HEK293T (cell line): ENCODE measurements at regions not wholly inside any gene's neighbourhood (a gene's known extent, or its start where the extent isn't known, plus 50 kb on each side); places are given as distances from the start of the nearest gene placed in this dataset.
"Not testable (repeated sequence)": the region's sequence is repeated elsewhere in the genome, so short reads cannot be mapped to it uniquely, and the experiment has no call there.

Experiments
- CTCF ChIA-PET: fragments of 350-600 bp; formaldehyde crosslinking; extraction: SDS; loops from one replicate; lab custom pipeline; 2021; ENCODE audit warnings: antibody characterized with exemption, inconsistent platforms; lab: Yijun Ruan, JAX
- POLR2A ChIA-PET: fragments of 350-600 bp; formaldehyde crosslinking; extraction: SDS; loops from one replicate; lab custom pipeline; 2020; ENCODE audit warnings: antibody characterized with exemption, inconsistent platforms; lab: Yijun Ruan, JAX
- DNase-seq: peaks from one replicate; pipeline ENCODE4 v3.0.0; 2012; ENCODE audit warnings: mixed read lengths; ENCODE audit errors: extremely low spot score
- ARNT ChIP-seq: fragments of 450-650 bp; IDR thresholded peaks from 2 replicates; pipeline ENCODE4 v1.6.1; 2017; ENCODE audit warnings: mild to moderate bottlenecking
- BHLHE40 ChIP-seq: fragments of 450-650 bp; IDR thresholded peaks from 2 replicates; pipeline ENCODE4 v1.6.1; 2016; ENCODE audit warnings: mild to moderate bottlenecking, moderate library complexity, borderline replicate concordance
- CTBP1 ChIP-seq: fragments of 450-650 bp; IDR thresholded peaks from 2 replicates; pipeline ENCODE4 v1.6.1; 2016; ENCODE audit warnings: borderline replicate concordance
- ELF4 ChIP-seq: fragments of 450-650 bp; IDR thresholded peaks from 2 replicates; pipeline ENCODE4 v1.6.1; 2017; ENCODE audit warnings: antibody characterized with exemption
- FOXA1 ChIP-seq: fragments of 450-650 bp; IDR thresholded peaks from 2 replicates; pipeline ENCODE4 v1.6.1; 2016; ENCODE audit warnings: mild to moderate bottlenecking
- FOXK2 ChIP-seq: fragments of 450-650 bp; IDR thresholded peaks from 2 replicates; pipeline ENCODE4 v1.6.1; 2016; ENCODE audit warnings: mild to moderate bottlenecking
- FOXM1 ChIP-seq: fragments of 450-650 bp; IDR thresholded peaks from 2 replicates; pipeline ENCODE4 v1.6.1; 2017; ENCODE audit warnings: mild to moderate bottlenecking, borderline replicate concordance
- HDGF ChIP-seq: fragments of 450-650 bp; IDR thresholded peaks from 2 replicates; pipeline ENCODE4 v1.6.1; 2017; ENCODE audit warnings: antibody characterized with exemption, borderline replicate concordance
- L3MBTL2 ChIP-seq: fragments of 450-650 bp; conservative IDR thresholded peaks from 2 replicates; pipeline ENCODE4 v1.6.1; 2016; ENCODE audit warnings: mild to moderate bottlenecking
- LEF1 ChIP-seq: fragments of 450-650 bp; IDR thresholded peaks from 2 replicates; pipeline ENCODE4 v1.6.1; 2017; ENCODE audit warnings: mild to moderate bottlenecking, borderline replicate concordance
- NFRKB ChIP-seq: fragments of 450-650 bp; IDR thresholded peaks from 2 replicates; pipeline ENCODE4 v1.6.1; 2016; ENCODE audit warnings: mild to moderate bottlenecking, moderate library complexity
- SP1 ChIP-seq: fragments of 450-650 bp; IDR thresholded peaks from 2 replicates; pipeline ENCODE4 v1.6.1; 2017
- SUZ12 ChIP-seq: fragments of 450-650 bp; IDR thresholded peaks from 2 replicates; pipeline ENCODE4 v1.6.1; 2016; ENCODE audit warnings: mild to moderate bottlenecking
- TARDBP ChIP-seq: fragments of 450-650 bp; IDR thresholded peaks from 2 replicates; pipeline ENCODE4 v1.6.1; 2016
- ZNF384 ChIP-seq: fragments of 450-650 bp; IDR thresholded peaks from 2 replicates; pipeline ENCODE4 v1.6.1; 2016
- TF ChIP-seq, protein P1 (sequence below): fragments of 450-650 bp; IDR thresholded peaks from 2 replicates; pipeline ENCODE4 v1.6.1; 2016

GRCh38 chr14:106166650-106167204 lies 640.3 kb downstream of the TMEM121 start:
- no peak for TF ChIP-seq FOXA1
- TF ChIP-seq FOXM1, result no peak
- no peak for TF ChIP-seq ELF4
- TF ChIP-seq BHLHE40, result no peak
- TF ChIP-seq TARDBP, result no peak
- TF ChIP-seq FOXK2, result no peak
- no peak for TF ChIP-seq CTBP1
- no peak for TF ChIP-seq ARNT
- TF ChIP-seq NFRKB, result no peak
- TF ChIP-seq SP1, result no peak
- TF ChIP-seq SUZ12, result no peak
- no peak for TF ChIP-seq ZNF384
- no peak for TF ChIP-seq L3MBTL2
- no peak for TF ChIP-seq LEF1
- no peak for TF ChIP-seq HDGF
- no peak for DNase-seq
- POLR2A ChIA-PET, result no interaction called here
- CTCF ChIA-PET, result no interaction called here

GRCh38 chr14:106170163-106170658 lies 643.8 kb downstream of the TMEM121 start:
- CTCF ChIA-PET, DNase-seq, POLR2A ChIA-PET: not testable (repeated sequence)

DNA sequence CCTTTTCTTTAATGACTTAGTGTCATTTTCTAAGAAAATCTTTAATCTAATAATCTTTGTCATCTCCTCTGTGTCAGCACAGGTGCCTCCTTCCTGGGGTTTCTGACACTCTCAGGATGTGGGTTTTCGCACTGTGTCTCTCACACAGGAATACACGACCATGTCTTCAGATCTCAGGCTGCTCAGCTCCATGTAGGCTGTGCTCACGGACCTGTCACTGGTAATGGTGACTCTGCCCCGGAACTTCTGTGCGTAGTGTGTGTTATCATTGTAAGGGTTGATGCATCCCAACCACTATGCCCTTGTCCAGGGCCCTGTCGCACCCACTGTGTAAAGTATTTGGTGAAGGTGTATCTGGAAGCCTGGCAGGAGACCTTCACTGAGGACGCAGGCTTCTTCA lies 647.8 kb downstream of the TMEM121 start:
- CTCF ChIA-PET, result no interaction called here
- TF ChIP-seq TARDBP (no peak), HDGF (no peak), LEF1 (no peak), SUZ12 (no peak), FOXA1 (no peak), CTBP1 (no peak), ZNF384 (no peak), SP1 (no peak), ELF4 (no peak)
- TF ChIP-seq, protein P1, sequence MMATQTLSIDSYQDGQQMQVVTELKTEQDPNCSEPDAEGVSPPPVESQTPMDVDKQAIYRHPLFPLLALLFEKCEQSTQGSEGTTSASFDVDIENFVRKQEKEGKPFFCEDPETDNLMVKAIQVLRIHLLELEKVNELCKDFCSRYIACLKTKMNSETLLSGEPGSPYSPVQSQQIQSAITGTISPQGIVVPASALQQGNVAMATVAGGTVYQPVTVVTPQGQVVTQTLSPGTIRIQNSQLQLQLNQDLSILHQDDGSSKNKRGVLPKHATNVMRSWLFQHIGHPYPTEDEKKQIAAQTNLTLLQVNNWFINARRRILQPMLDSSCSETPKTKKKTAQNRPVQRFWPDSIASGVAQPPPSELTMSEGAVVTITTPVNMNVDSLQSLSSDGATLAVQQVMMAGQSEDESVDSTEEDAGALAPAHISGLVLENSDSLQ, result no peak
- DNase-seq, result no peak
- POLR2A ChIA-PET, result no interaction called here

GRCh38 chr14:106177266-106178246 lies 651.2 kb downstream of the TMEM121 start:
- CTCF ChIA-PET, DNase-seq, POLR2A ChIA-PET: not testable (repeated sequence)

DNA sequence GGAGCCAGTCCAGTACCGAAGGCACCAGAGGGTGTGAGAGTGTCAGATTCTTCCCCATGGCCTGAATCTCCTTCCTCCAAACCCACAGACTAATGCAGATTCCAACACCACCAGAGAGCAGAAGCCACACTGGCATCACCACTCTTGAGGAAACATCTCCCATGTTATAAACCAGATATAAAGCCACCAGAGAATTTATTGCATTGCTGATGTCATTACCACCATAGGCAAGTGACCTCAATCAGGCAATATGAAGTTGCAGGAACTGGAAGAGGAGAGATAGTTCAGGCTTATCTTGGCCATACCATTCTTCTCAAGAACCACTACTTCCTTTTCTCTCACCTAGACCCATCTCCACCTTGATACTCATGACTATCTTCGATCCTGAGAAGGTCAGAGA lies 653.4 kb downstream of the TMEM121 start:
- TF ChIP-seq ELF4, result no peak
- no peak for TF ChIP-seq ARNT
- TF ChIP-seq FOXA1, result no peak
- no peak for TF ChIP-seq L3MBTL2
- TF ChIP-seq ZNF384, result no peak
- TF ChIP-seq FOXM1, result no peak
- no peak for TF ChIP-seq CTBP1
- no peak for TF ChIP-seq TARDBP
- no peak for TF ChIP-seq SP1
- no peak for TF ChIP-seq LEF1
- TF ChIP-seq HDGF, result no peak
- TF ChIP-seq NFRKB, result no peak
- no peak for TF ChIP-seq BHLHE40
- TF ChIP-seq, protein P1, result no peak
- TF ChIP-seq SUZ12, result no peak
- no peak for TF ChIP-seq FOXK2
- ChIA-PET CTCF (no interaction called here), POLR2A (no interaction called here)
- DNase-seq, result no peak

DNA sequence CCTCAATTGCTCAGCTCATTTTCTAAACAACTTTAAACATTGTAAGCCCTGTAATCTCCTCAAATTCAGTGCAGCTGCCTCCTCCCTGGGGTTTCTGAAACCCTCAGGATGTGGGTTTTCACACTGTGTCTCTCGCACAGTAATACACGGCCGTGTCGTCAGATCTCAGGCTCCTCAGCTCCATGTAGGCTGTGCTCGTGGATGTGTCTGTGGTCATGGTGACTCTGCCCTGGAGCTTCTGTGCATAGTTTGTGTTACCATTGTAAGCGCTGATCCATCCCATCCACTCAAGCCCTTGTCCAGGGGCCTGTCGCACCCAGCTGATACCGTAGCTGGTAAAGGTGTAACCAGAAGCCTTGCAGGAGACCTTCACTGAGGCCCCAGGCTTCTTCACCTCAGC lies 658.4 kb downstream of the TMEM121 start:
- CTCF ChIA-PET, POLR2A ChIA-PET, DNase-seq: not testable (repeated sequence)

DNA sequence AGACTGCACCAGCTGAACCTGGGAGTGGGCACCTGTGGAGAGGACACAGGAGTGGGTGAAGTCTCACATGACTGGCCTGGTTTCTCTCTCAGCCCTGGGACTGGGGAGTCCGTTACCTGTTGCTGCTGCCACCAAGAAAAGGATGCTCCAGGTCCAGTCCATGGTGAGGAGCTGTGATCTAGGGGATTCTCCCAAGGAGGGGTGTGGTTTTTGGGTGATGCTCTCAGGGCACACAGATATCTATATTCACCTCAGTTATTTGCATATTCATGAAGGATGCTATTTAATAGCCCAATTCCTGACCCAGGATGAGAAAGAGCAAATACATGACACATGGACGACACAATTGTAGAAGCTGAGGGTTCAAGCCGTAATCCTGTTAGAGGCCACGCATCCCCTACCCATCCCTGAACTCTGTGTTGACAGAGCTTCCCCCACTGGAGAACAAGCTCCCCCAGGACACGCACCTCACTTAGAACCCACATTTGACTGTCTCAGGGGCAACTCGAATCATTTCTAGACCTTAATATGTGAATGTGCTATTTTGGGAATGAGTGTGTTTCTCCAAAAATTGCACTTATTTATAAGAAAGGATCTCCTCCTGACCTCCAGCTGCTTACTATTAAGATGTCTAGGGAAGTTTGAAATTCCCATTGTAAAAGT lies 658.9 kb downstream of the TMEM121 start:
- DNase-seq, POLR2A ChIA-PET, CTCF ChIA-PET: not testable (repeated sequence)
